Esophagus muscularis mucosa (tissue), 4 donors: ENCODE measurements at regions not wholly inside any gene's neighbourhood (a gene's known extent, or its start where the extent isn't known, plus 50 kb on each side); places are given as distances from the start of the nearest gene placed in this dataset.
"Not testable (repeated sequence)": the region's sequence is repeated elsewhere in the genome, so short reads cannot be mapped to it uniquely, and the experiment has no call there.

ENCODE experiments used
- DNase-seq: peaks from one replicate; pipeline ENCODE4 v3.0.0-alpha.2; 2017; ENCODE audit errors: extremely low spot score
- H3K27ac ChIP-seq, 4 donors: fragments of 200-600 bp; sonication (generic); replicated peaks in 1 of 4; 1 replicate in 3 of 4; 2 replicates in 1 of 4; pipeline ENCODE4 v1.5.1; 2016 to 2019; ENCODE audit warnings: mild to moderate bottlenecking in 1 of 4
- H3K27me3 ChIP-seq, 4 donors: fragments of 200-600 bp; sonication (generic); one replicate each; pipeline versions ENCODE4 v1.5.1 to v1.6.0; 2016 to 2019
- H3K36me3 ChIP-seq, 4 donors: fragments of 200-600 bp; sonication (generic); one replicate each; pipeline ENCODE4 v1.5.1; 2016 to 2019
- H3K4me1 ChIP-seq, 4 donors: fragments of 200-600 bp; sonication (generic); one replicate each; pipeline ENCODE4 v1.5.1; 2016 to 2019
- H3K4me3 ChIP-seq, 4 donors: fragments of 200-600 bp; sonication (generic); 1 replicate in 2 of 4; 2 replicates in 2 of 4; pipeline ENCODE4 v1.5.1; 2016 to 2019; ENCODE audit warnings: mild to moderate bottlenecking in 4 of 4, moderate library complexity in 1 of 4
- H3K9me3 ChIP-seq, 4 donors: fragments of 200-600 bp; sonication (generic); 1 replicate in 3 of 4; 2 replicates in 1 of 4; pipeline ENCODE4 v1.5.1; 2016 to 2019
- CTCF ChIP-seq, 3 experiments: fragments of 200-600 bp in 2 of 3; fragments of 450-650 bp in 1 of 3; sonication (generic) in 2 of 3; IDR thresholded peaks; one replicate each; pipeline ENCODE4 v1.5.1; 2017 to 2019; ENCODE audit warnings: antibody characterized with exemption in 3 of 3, mild to moderate bottlenecking in 2 of 3, moderate library complexity in 1 of 3
- EP300 ChIP-seq: sonication (generic); formaldehyde crosslinking; IDR thresholded peaks from one replicate; pipeline ENCODE4 v1.6.1; 2017; ENCODE audit warnings: antibody characterized with exemption
- POLR2A ChIP-seq: fragments of 450-650 bp; IDR thresholded peaks from one replicate; pipeline ENCODE4 v1.6.1; 2017; ENCODE audit warnings: antibody characterized with exemption, moderate library complexity, mild to moderate bottlenecking, low read depth
- POLR2AphosphoS5 ChIP-seq, 2 donors: sonication (generic); formaldehyde crosslinking; IDR thresholded peaks; one replicate each; pipeline ENCODE4 v1.6.1; 2017; ENCODE audit warnings: antibody characterized with exemption in 2 of 2
- WGBS: methylation state at CpG from one replicate; pipeline ENCODE4 v1.1.5; 2018; 5-methylcytosine and 5-hydroxymethylcytosine counted together
- intact Hi-C: fragments of 100-400 bp; cut with DNase I; formaldehyde crosslinking; loops from one replicate; pipeline ENCODE4 v1.15.1; 2023

GRCh38 chr2:143930891-143931290 lies 589.0 kb downstream of the ZEB2 start:
- DNase-seq, result no peak
- H3K27ac ChIP-seq, result no peak overlapping the region
- H3K36me3 ChIP-seq, result no peaks in the 10 kb centered on the region
- intact Hi-C loops, result no loop called here
- peaks cover 0 to 3% (median 0%) of the 10 kb centered on the region in 4 donors for H3K27me3 ChIP-seq
- 89% methylated on average over 2 of the region's 2 CpGs for WGBS
- no peaks in the 10 kb centered on the region for H3K4me1 ChIP-seq
- TF ChIP-seq EP300, result no peak
- TF ChIP-seq POLR2AphosphoS5 (IDR thresholded peaks at IDR 0.05), result no peak
- no peak for TF ChIP-seq POLR2A
- TF ChIP-seq CTCF (IDR thresholded peaks at IDR 0.05), result no peak
- H3K4me3 ChIP-seq, result no peak overlapping the region
- H3K9me3 ChIP-seq, result no peaks in the 10 kb centered on the region

GRCh38 chr2:143928613-143929012 lies 591.3 kb downstream of the ZEB2 start:
- Histone ChIP-seq H3K27me3 (no peaks in the 10 kb centered on the region), H3K9me3 (no peaks in the 10 kb centered on the region), H3K4me1 (no peaks in the 10 kb centered on the region), H3K4me3 (no peak overlapping the region), H3K27ac (no peak overlapping the region), H3K36me3 (no peaks in the 10 kb centered on the region)
- 57% methylated on average over 1 of the region's 1 CpG for WGBS
- intact Hi-C loops, result no loop called here
- no peak for DNase-seq
- no peak for TF ChIP-seq POLR2A
- TF ChIP-seq CTCF (IDR thresholded peaks at IDR 0.05), result no peak
- no peak for TF ChIP-seq EP300
- no peak for TF ChIP-seq POLR2AphosphoS5 (IDR thresholded peaks at IDR 0.05)

- 85% methylated on average over 1 of the region's 1 CpG for WGBS
These were observed 591.7 kb downstream of the ZEB2 start for GRCh38 chr2:143928184-143928583.

GRCh38 chr2:143926736-143927135 lies 593.2 kb downstream of the ZEB2 start:
- no peaks in the 10 kb centered on the region for H3K4me1 ChIP-seq
- WGBS, result 95% methylated on average over 4 of the region's 4 CpGs
- no peak overlapping the region for H3K4me3 ChIP-seq
- H3K36me3 ChIP-seq, result no peaks in the 10 kb centered on the region
- H3K27ac ChIP-seq, result no peak overlapping the region
- no peaks in the 10 kb centered on the region for H3K9me3 ChIP-seq
- no peak for TF ChIP-seq POLR2AphosphoS5 (IDR thresholded peaks at IDR 0.05)
- no peak for TF ChIP-seq POLR2A
- no peak for TF ChIP-seq EP300
- no peak for TF ChIP-seq CTCF (IDR thresholded peaks at IDR 0.05)
- DNase-seq, result no peak
- no peaks in the 10 kb centered on the region for H3K27me3 ChIP-seq
- intact Hi-C loops, result no loop called here

More at GRCh38 chr2:143928184-143928583, 591.7 kb downstream of the ZEB2 start:
- H3K27ac ChIP-seq, result no peak overlapping the region
- H3K9me3 ChIP-seq, result no peaks in the 10 kb centered on the region
- H3K36me3 ChIP-seq, result no peaks in the 10 kb centered on the region
- no peak overlapping the region for H3K4me3 ChIP-seq
- no peak for DNase-seq
- TF ChIP-seq CTCF (IDR thresholded peaks at IDR 0.05) (no peak), POLR2AphosphoS5 (IDR thresholded peaks at IDR 0.05) (no peak), EP300 (no peak), POLR2A (no peak)
- no peaks in the 10 kb centered on the region for H3K4me1 ChIP-seq
- H3K27me3 ChIP-seq, result no peaks in the 10 kb centered on the region
- intact Hi-C loops, result no loop called here

- intact Hi-C loops, DNase-seq, H3K4me3 ChIP-seq, H3K27ac ChIP-seq, H3K4me1 ChIP-seq, H3K36me3 ChIP-seq, H3K27me3 ChIP-seq: not testable (repeated sequence)
- 96% methylated on average over 9 of the region's 42 CpGs for WGBS
- peaks cover 0 to 20% (median 13%) of the 10 kb centered on the region in 4 donors for H3K9me3 ChIP-seq
These were observed 597.6 kb downstream of the ZEB2 start for GRCh38 chr2:143922261-143922830.
